ENCODE measurements at regions not wholly inside any gene's neighbourhood (a gene's known extent, or its start where the extent isn't known, plus 50 kb on each side); places are given as distances from the start of the nearest gene placed in this dataset.

- Histone ChIP-seq H3K27ac (replicated peaks; ENCODE audit: low read length) (no peak overlapping the region), H2AK5ac (ENCODE audit: low read depth, low read length) (peak overlapping the region; percentile 5), H2BK15ac (ENCODE audit: low read length) (peak overlapping the region; percentile 65), H2BK5ac (ENCODE audit: low read length) (no peak overlapping the region), H4K8ac (ENCODE audit: low read depth, low read length) (no peak overlapping the region), H3K4me3 (ENCODE audit: low read length in 2 of 2) (no peak overlapping the region), H3K9me3 (replicated peaks in 1 of 2; ENCODE audit: control insufficient read depth in 2 of 2, insufficient read depth in 1 of 2, low read depth in 1 of 2, low read length in 2 of 2) (no peaks in the 10 kb centered on the region), H3K14ac (ENCODE audit: low read length) (no peak overlapping the region), H3K4ac (ENCODE audit: low read length) (no peak overlapping the region), H4K91ac (ENCODE audit: low read depth, low read length, poor library complexity) (no peak overlapping the region), H3K4me2 (ENCODE audit: insufficient read depth, low read length, poor library complexity, severe bottlenecking) (no peak overlapping the region), H3K27me3 (ENCODE audit: control insufficient read depth in 3 of 3, insufficient read depth in 3 of 3, low read depth in 1 of 3, low read length in 3 of 3) (no peaks in the 10 kb centered on the region), H3K36me3 (replicated peaks in 1 of 2; ENCODE audit: control insufficient read depth in 2 of 2, insufficient read depth in 2 of 2, low read length in 2 of 2) (no peaks in the 10 kb centered on the region), H2AFZ (ENCODE audit: low read length) (no peak overlapping the region), H2BK12ac (ENCODE audit: low read length) (no peak overlapping the region), H3K23ac (ENCODE audit: low read depth, low read length, poor library complexity) (no peak overlapping the region), H3K18ac (ENCODE audit: low read length) (peak overlapping the region; percentile 57), H3K4me1 (ENCODE audit: control insufficient read depth in 2 of 2, insufficient read depth in 1 of 2, low read depth in 1 of 2, low read length in 2 of 2) (peaks cover 0 to 4% of the 10 kb centered on the region in 2 donors), H3K79me1 (ENCODE audit: low read depth, low read length) (no peaks in the 10 kb centered on the region), H2BK120ac (ENCODE audit: low read depth, low read length) (no peak overlapping the region), H3K9ac (ENCODE audit: low read depth, low read length, poor library complexity) (no peak overlapping the region)
- no peak for DNase-seq (ENCODE audit: low spot score)
- no CpG with 5 or more reads among the region's 12 CpGs for WGBS, 2 donors (ENCODE audit: extremely low coverage in 2 of 2, insufficient read length in 2 of 2, insufficient replicate concordance in 1 of 2)
These were observed 443.6 kb upstream of the PFKP start for GRCh38 chr10:2623675-2624274.

DNA sequence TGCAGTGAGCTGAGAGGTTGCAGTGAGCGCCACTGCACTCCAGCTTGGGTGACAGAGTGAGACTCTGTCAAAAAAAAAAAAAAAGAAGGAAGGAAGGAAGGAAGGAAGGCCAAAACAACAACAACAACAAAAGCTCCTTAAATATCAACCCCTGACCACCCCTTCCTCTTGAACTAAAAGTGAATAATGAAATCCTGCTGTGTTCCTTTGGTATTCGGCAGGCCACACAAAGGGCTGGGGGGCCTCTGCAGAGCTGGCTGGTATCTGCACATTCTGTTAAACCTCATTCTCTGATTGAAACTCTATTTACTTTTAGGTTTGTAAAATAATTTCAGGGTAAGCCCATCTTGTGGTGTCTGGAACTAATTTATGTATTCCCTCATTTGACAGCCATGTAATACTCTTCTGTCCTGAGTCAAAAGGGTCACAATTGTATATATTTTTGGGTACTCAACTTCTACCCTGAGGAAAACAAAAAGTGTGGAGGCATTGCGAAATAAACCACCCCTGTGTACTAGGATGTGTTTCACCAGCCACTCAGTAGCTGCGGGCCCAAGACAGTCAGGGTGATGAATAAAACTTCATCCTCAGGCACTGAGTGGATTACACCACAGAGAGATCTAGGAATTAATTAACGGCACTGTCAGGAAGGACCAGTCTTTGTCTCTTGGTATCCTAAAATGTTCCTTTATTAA is 446.4 kb upstream of the PFKP start:
- no peak overlapping the region for H3K4ac ChIP-seq (ENCODE audit: low read length)
- H3K4me1 ChIP-seq (ENCODE audit: control insufficient read depth in 2 of 2, insufficient read depth in 1 of 2, low read depth in 1 of 2, low read length in 2 of 2): peaks cover 0 to 4% of the 10 kb centered on the region in 2 donors
- H3K79me1 ChIP-seq (ENCODE audit: low read depth, low read length): no peaks in the 10 kb centered on the region
- H3K23ac ChIP-seq (ENCODE audit: low read depth, low read length, poor library complexity): no peak overlapping the region
- no peak overlapping the region for H2BK15ac ChIP-seq (ENCODE audit: low read length)
- no peak overlapping the region for H2BK5ac ChIP-seq (ENCODE audit: low read length)
- no peaks in the 10 kb centered on the region for H3K27me3 ChIP-seq (ENCODE audit: control insufficient read depth in 3 of 3, insufficient read depth in 3 of 3, low read depth in 1 of 3, low read length in 3 of 3)
- H3K14ac ChIP-seq (ENCODE audit: low read length): no peak overlapping the region
- no peak overlapping the region for H3K4me2 ChIP-seq (ENCODE audit: insufficient read depth, low read length, poor library complexity, severe bottlenecking)
- H3K18ac ChIP-seq (ENCODE audit: low read length): no peak overlapping the region
- no peak overlapping the region for H2BK12ac ChIP-seq (ENCODE audit: low read length)
- H3K9me3 ChIP-seq (replicated peaks in 1 of 2; ENCODE audit: control insufficient read depth in 2 of 2, insufficient read depth in 1 of 2, low read depth in 1 of 2, low read length in 2 of 2): no peaks in the 10 kb centered on the region
- H2BK120ac ChIP-seq (ENCODE audit: low read depth, low read length): no peak overlapping the region
- no peak overlapping the region for H3K27ac ChIP-seq (replicated peaks; ENCODE audit: low read length)
- H2AK5ac ChIP-seq (ENCODE audit: low read depth, low read length): no peak overlapping the region
- peak overlapping the region; percentile 50 for H2AFZ ChIP-seq (ENCODE audit: low read length)
- H4K8ac ChIP-seq (ENCODE audit: low read depth, low read length): no peak overlapping the region
- H3K36me3 ChIP-seq (replicated peaks in 1 of 2; ENCODE audit: control insufficient read depth in 2 of 2, insufficient read depth in 2 of 2, low read length in 2 of 2): no peaks in the 10 kb centered on the region
- no peak overlapping the region for H3K4me3 ChIP-seq (ENCODE audit: low read length in 2 of 2)
- no peak for DNase-seq (ENCODE audit: low spot score)
- WGBS, 2 donors (ENCODE audit: extremely low coverage in 2 of 2, insufficient read length in 2 of 2, insufficient replicate concordance in 1 of 2): no CpG with 5 or more reads among the region's 5 CpGs
- H4K91ac ChIP-seq (ENCODE audit: low read depth, low read length, poor library complexity): no peak overlapping the region
- no peak overlapping the region for H3K9ac ChIP-seq (ENCODE audit: low read depth, low read length, poor library complexity)

DNA sequence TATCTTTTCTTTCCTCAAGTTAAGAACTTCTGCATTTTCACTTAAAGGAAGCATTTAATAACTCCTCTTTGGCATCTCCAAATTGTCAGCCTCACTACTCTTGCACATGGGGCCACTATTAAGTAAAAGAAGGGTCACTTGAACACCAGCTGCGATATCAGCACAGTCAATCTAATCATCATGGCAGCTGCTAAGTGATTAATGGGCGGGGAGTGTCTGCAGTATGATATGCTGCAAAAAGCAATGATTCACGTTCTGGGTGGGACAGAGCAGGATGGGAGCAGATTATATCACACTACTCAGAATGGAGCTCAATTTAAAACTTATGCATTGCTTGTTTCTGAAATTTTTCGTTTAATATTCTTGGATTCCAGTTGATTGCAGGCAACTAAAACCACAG is 447.4 kb upstream of the PFKP start:
- no peaks in the 10 kb centered on the region for H3K36me3 ChIP-seq (replicated peaks in 1 of 2; ENCODE audit: control insufficient read depth in 2 of 2, insufficient read depth in 2 of 2, low read length in 2 of 2)
- no peak overlapping the region for H3K9ac ChIP-seq (ENCODE audit: low read depth, low read length, poor library complexity)
- no peak overlapping the region for H3K27ac ChIP-seq (replicated peaks; ENCODE audit: low read length)
- H2BK120ac ChIP-seq (ENCODE audit: low read depth, low read length): no peak overlapping the region
- no peak overlapping the region for H2AFZ ChIP-seq (ENCODE audit: low read length)
- H2AK5ac ChIP-seq (ENCODE audit: low read depth, low read length): no peak overlapping the region
- no peak overlapping the region for H3K4ac ChIP-seq (ENCODE audit: low read length)
- H3K4me2 ChIP-seq (ENCODE audit: insufficient read depth, low read length, poor library complexity, severe bottlenecking): no peak overlapping the region
- no peak overlapping the region for H4K8ac ChIP-seq (ENCODE audit: low read depth, low read length)
- no peak overlapping the region for H4K91ac ChIP-seq (ENCODE audit: low read depth, low read length, poor library complexity)
- H3K4me1 ChIP-seq (ENCODE audit: control insufficient read depth in 2 of 2, insufficient read depth in 1 of 2, low read depth in 1 of 2, low read length in 2 of 2): peaks cover 0 to 4% of the 10 kb centered on the region in 2 donors
- no peak overlapping the region for H3K18ac ChIP-seq (ENCODE audit: low read length)
- no peaks in the 10 kb centered on the region for H3K9me3 ChIP-seq (replicated peaks in 1 of 2; ENCODE audit: control insufficient read depth in 2 of 2, insufficient read depth in 1 of 2, low read depth in 1 of 2, low read length in 2 of 2)
- H2BK5ac ChIP-seq (ENCODE audit: low read length): no peak overlapping the region
- no peak overlapping the region for H2BK12ac ChIP-seq (ENCODE audit: low read length)
- no peaks in the 10 kb centered on the region for H3K79me1 ChIP-seq (ENCODE audit: low read depth, low read length)
- WGBS, 2 donors (ENCODE audit: extremely low coverage in 2 of 2, insufficient read length in 2 of 2, insufficient replicate concordance in 1 of 2): no CpG with 5 or more reads among the region's 4 CpGs
- H3K14ac ChIP-seq (ENCODE audit: low read length): no peak overlapping the region
- no peak overlapping the region for H2BK15ac ChIP-seq (ENCODE audit: low read length)
- DNase-seq (ENCODE audit: low spot score): no peak
- no peaks in the 10 kb centered on the region for H3K27me3 ChIP-seq (ENCODE audit: control insufficient read depth in 3 of 3, insufficient read depth in 3 of 3, low read depth in 1 of 3, low read length in 3 of 3)
- H3K23ac ChIP-seq (ENCODE audit: low read depth, low read length, poor library complexity): no peak overlapping the region
- H3K4me3 ChIP-seq (ENCODE audit: low read length in 2 of 2): no peak overlapping the region

DNA sequence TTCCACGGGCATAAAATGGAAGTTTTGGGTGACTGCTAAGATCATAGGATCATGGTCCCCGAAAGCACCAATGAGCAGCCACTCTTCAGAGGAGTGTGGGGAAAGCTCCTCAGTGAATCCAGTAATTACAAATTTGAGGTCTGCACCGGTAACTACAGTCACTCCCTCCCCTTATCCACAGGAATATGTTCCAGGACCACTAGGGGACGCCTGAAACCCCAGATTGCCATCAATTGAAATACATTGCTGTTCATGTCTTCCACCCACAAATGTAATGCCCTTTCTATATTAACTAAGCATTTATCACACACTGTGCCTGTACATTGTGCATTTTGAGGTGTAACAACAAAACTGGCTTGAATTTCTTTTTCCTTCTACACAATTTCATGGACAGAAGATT is 447.9 kb upstream of the PFKP start:
- no CpG with 5 or more reads among the region's 4 CpGs for WGBS, 2 donors (ENCODE audit: extremely low coverage in 2 of 2, insufficient read length in 2 of 2, insufficient replicate concordance in 1 of 2)
- peaks cover 0 to 4% of the 10 kb centered on the region in 2 donors for H3K4me1 ChIP-seq (ENCODE audit: control insufficient read depth in 2 of 2, insufficient read depth in 1 of 2, low read depth in 1 of 2, low read length in 2 of 2)
- DNase-seq (ENCODE audit: low spot score): no peak

More for the DNA sequence above, 447.9 kb upstream of the PFKP start:
- Histone ChIP-seq H4K91ac (ENCODE audit: low read depth, low read length, poor library complexity) (no peak overlapping the region), H2BK120ac (ENCODE audit: low read depth, low read length) (no peak overlapping the region), H3K4me3 (ENCODE audit: low read length in 2 of 2) (no peak overlapping the region), H3K36me3 (replicated peaks in 1 of 2; ENCODE audit: control insufficient read depth in 2 of 2, insufficient read depth in 2 of 2, low read length in 2 of 2) (no peaks in the 10 kb centered on the region), H3K14ac (ENCODE audit: low read length) (no peak overlapping the region), H3K9ac (ENCODE audit: low read depth, low read length, poor library complexity) (no peak overlapping the region), H3K27me3 (ENCODE audit: control insufficient read depth in 3 of 3, insufficient read depth in 3 of 3, low read depth in 1 of 3, low read length in 3 of 3) (no peaks in the 10 kb centered on the region), H2BK12ac (ENCODE audit: low read length) (no peak overlapping the region), H3K79me1 (ENCODE audit: low read depth, low read length) (no peaks in the 10 kb centered on the region), H3K4ac (ENCODE audit: low read length) (no peak overlapping the region), H3K4me2 (ENCODE audit: insufficient read depth, low read length, poor library complexity, severe bottlenecking) (no peak overlapping the region), H2AFZ (ENCODE audit: low read length) (no peak overlapping the region), H3K9me3 (replicated peaks in 1 of 2; ENCODE audit: control insufficient read depth in 2 of 2, insufficient read depth in 1 of 2, low read depth in 1 of 2, low read length in 2 of 2) (no peaks in the 10 kb centered on the region), H2BK15ac (ENCODE audit: low read length) (no peak overlapping the region), H3K23ac (ENCODE audit: low read depth, low read length, poor library complexity) (no peak overlapping the region), H4K8ac (ENCODE audit: low read depth, low read length) (no peak overlapping the region), H3K18ac (ENCODE audit: low read length) (no peak overlapping the region), H2AK5ac (ENCODE audit: low read depth, low read length) (no peak overlapping the region), H2BK5ac (ENCODE audit: low read length) (no peak overlapping the region), H3K27ac (replicated peaks; ENCODE audit: low read length) (no peak overlapping the region)
